GM12878 (cell line): ENCODE measurements at regions not wholly inside any gene's neighbourhood (a gene's known extent, or its start where the extent isn't known, plus 50 kb on each side); places are given as distances from the start of the nearest gene placed in this dataset.

Experiments used
- ATAC-seq: fragments of 200-7000 bp; cut with Tn5 transposase; 3 replicates; pipeline ENCODE4 v1.9.1; 2020; ENCODE audit warnings: mild to moderate bottlenecking, moderate library complexity
- BruUV-seq: library from RNA; stranded (reverse); fragments of 400-500 nt; replicated peaks from 2 replicates; lab custom pipeline; 2021; lab: Mats Ljungman, UMichigan
- CTCF ChIA-PET: fragments of 300-600 bp; sonication (Branson Sonifier 250); formaldehyde crosslinking; extraction: SDS; loops from one replicate; lab custom pipeline; 2021; ENCODE audit warnings: inconsistent platforms; lab: Yijun Ruan, JAX
- POLR2A ChIA-PET: fragments of 350-600 bp; formaldehyde crosslinking; extraction: SDS; loops from one replicate; lab custom pipeline; 2021; ENCODE audit warnings: inconsistent platforms; lab: Charles Lee
- RAD21 ChIA-PET: fragments of 300-600 bp; sonication (Branson Sonifier 250); formaldehyde crosslinking; loops from one replicate; lab custom pipeline; 2023; ENCODE audit warnings: antibody characterized with exemption; ENCODE audit not compliant: unreplicated experiment; lab: Charles Lee
- SMC1A ChIA-PET: fragments of 300-600 bp; sonication (Branson Sonifier 250); formaldehyde crosslinking; loops from one replicate; lab custom pipeline; 2023; ENCODE audit not compliant: unreplicated experiment, uncharacterized antibody; lab: Charles Lee
- DNase-seq: peaks from one replicate; pipeline ENCODE4 v3.0.0-alpha.2; 2011; ENCODE audit warnings: low read depth, low spot score
- FAIRE-seq: peaks from 3 replicates; lab custom pipeline; 2011; peaks lifted over from hg19 to GRCh38; lab: Jason Lieb, UNC
- H2AFZ ChIP-seq: 2 replicates; pipeline ENCODE4 v1.6.0; 2011; ENCODE audit warnings: low read depth, low read length, control low read depth; ENCODE audit not compliant: control insufficient read depth
- H3K27ac ChIP-seq: 2 replicates; pipeline ENCODE4 v1.5.1; 2011; ENCODE audit warnings: control low read depth; ENCODE audit not compliant: control insufficient read depth, insufficient read depth
- H3K27me3 ChIP-seq, 2 experiments: replicated peaks in 1 of 2; 2 replicates each; pipeline versions ENCODE4 v1.6.0 to v1.6.1; 2011; ENCODE audit warnings: low read length in 1 of 2; ENCODE audit not compliant: control insufficient read depth in 2 of 2, insufficient read depth in 2 of 2
- H3K36me3 ChIP-seq, 2 experiments: 2 replicates each; pipeline ENCODE4 v1.5.1; 2011; ENCODE audit warnings: low read length in 1 of 2; ENCODE audit not compliant: control insufficient read depth in 2 of 2, insufficient read depth in 2 of 2
- H3K4me1 ChIP-seq: 2 replicates; pipeline ENCODE4 v1.6.1; 2011; ENCODE audit warnings: mild to moderate bottlenecking, low read length, moderate library complexity, mixed read lengths; ENCODE audit not compliant: control insufficient read depth, insufficient read depth
- H3K4me2 ChIP-seq: 2 replicates; pipeline ENCODE4 v1.6.0; 2011; ENCODE audit warnings: control low read depth; ENCODE audit not compliant: control insufficient read depth, insufficient read depth
- H3K4me3 ChIP-seq: fragments of 200-600 bp; sonication (generic); 2 replicates; pipeline ENCODE4 v1.5.1; 2016
- H3K79me2 ChIP-seq: 2 replicates; pipeline ENCODE4 v1.6.0; 2011; ENCODE audit warnings: low read length; ENCODE audit not compliant: control insufficient read depth, insufficient read depth
- H3K9ac ChIP-seq: 2 replicates; pipeline ENCODE4 v1.8.0; 2011; ENCODE audit warnings: low read length, control low read depth, mixed read lengths; ENCODE audit not compliant: control insufficient read depth, insufficient read depth
- H3K9me3 ChIP-seq: replicated peaks from 3 replicates; pipeline ENCODE4 v1.5.1; 2011; ENCODE audit warnings: mild to moderate bottlenecking, low read length; ENCODE audit not compliant: control insufficient read depth, insufficient read depth
- H4K20me1 ChIP-seq: 2 replicates; pipeline ENCODE4 v1.6.0; 2011; ENCODE audit not compliant: control insufficient read depth, insufficient read depth
- ASH2L ChIP-seq: fragments of 300-600, 200-600 bp; sonication (generic); IDR thresholded peaks from 2 replicates; pipeline ENCODE4 v1.6.1; 2017; ENCODE audit warnings: low read depth, mild to moderate bottlenecking, borderline replicate concordance
- CBX3 ChIP-seq: fragments of 200-600 bp; sonication (generic); IDR thresholded peaks from 2 replicates; pipeline ENCODE4 v1.6.1; 2016; ENCODE audit warnings: low read depth, borderline replicate concordance
- ETV6 ChIP-seq, 2 experiments: fragments of 450-650 bp in 1 of 2; IDR thresholded peaks in 1 of 2; conservative IDR thresholded peaks in 1 of 2; 2 replicates each; pipeline ENCODE4 v1.6.1; 2014; ENCODE audit warnings: antibody characterized with exemption in 1 of 2, borderline replicate concordance in 1 of 2, low read depth in 1 of 2, mild to moderate bottlenecking in 1 of 2, moderate library complexity in 1 of 2
- FOXK2 ChIP-seq: fragments of 450-650 bp; IDR thresholded peaks from 2 replicates; pipeline ENCODE4 v1.6.1; 2017; ENCODE audit warnings: mild to moderate bottlenecking, moderate library complexity
- NR2C2 ChIP-seq: IDR thresholded peaks from 2 replicates; pipeline ENCODE4 v1.6.1; 2011; ENCODE audit warnings: borderline replicate concordance, low read depth; ENCODE audit not compliant: control insufficient read depth, insufficient read length
- RB1 ChIP-seq: fragments of 450-650 bp; formaldehyde crosslinking; IDR thresholded peaks from 2 replicates; pipeline ENCODE4 v1.6.1; 2017; ENCODE audit warnings: mild to moderate bottlenecking, borderline replicate concordance
- RFX5 ChIP-seq: IDR thresholded peaks from 2 replicates; pipeline ENCODE4 v1.6.1; 2011; ENCODE audit warnings: low read depth, low read length, improper control_type of control experiment
- SIN3A ChIP-seq: IDR thresholded peaks from 2 replicates; pipeline ENCODE4 v1.6.1; 2012; ENCODE audit warnings: low read depth, low read length, improper control_type of control experiment
- TAF1 ChIP-seq: IDR thresholded peaks from 2 replicates; pipeline ENCODE4 v1.6.1; 2011; ENCODE audit warnings: mild to moderate bottlenecking, low read depth, low read length, borderline replicate concordance
- ZBED1 ChIP-seq: IDR thresholded peaks from 2 replicates; pipeline ENCODE4 v1.6.1; 2016; ENCODE audit warnings: borderline replicate concordance
- WGBS: methylation state at CpG from one replicate; pipeline ENCODE4 v1.1.6; 2016; ENCODE audit warnings: low lambda C conversion rate; ENCODE audit not compliant: insufficient replicate concordance, insufficient coverage; ENCODE audit errors: missing lambda C conversion rate; 5-methylcytosine and 5-hydroxymethylcytosine counted together
- in situ Hi-C: fragments of 300-500 bp; cut with MboI; formaldehyde crosslinking; loops from 9 replicates; pipeline ENCODE4 v1.14.3; 2018; ENCODE audit warnings: mixed read lengths
- intact Hi-C: fragments of 100-400 bp; cut with micrococcal nuclease; formaldehyde crosslinking; loops from one replicate; pipeline ENCODE4 v1.14.2; 2022; ENCODE audit not compliant: unreplicated experiment

- ChIA-PET CTCF (no interaction called here), RAD21 (no interaction called here), POLR2A (no interaction called here), SMC1A (no interaction called here)
- no peak overlapping the region for H3K27ac ChIP-seq
- H4K20me1 ChIP-seq: no peaks in the 10 kb centered on the region
- intact Hi-C loops: no loop called here
- no peaks in the 10 kb centered on the region for H3K79me2 ChIP-seq
- FAIRE-seq (no peak), ATAC-seq (no peak), DNase-seq (no peak)
- no peak overlapping the region for H2AFZ ChIP-seq
- BruUV-seq: no TSS peak
- in situ Hi-C loops: no loop called here
- no peaks in the 10 kb centered on the region for H3K27me3 ChIP-seq
- no peak for TF ChIP-seq ZBED1
- no peak for TF ChIP-seq ETV6 (conservative IDR thresholded peaks at IDR 0.05 in 1 of 2, IDR thresholded peaks at IDR 0.05 in 1 of 2; ENCODE audit: borderline replicate concordance in 1 of 2, low read depth in 1 of 2)
- TF ChIP-seq RB1: no peak
- no peak for TF ChIP-seq RFX5
- no peak for TF ChIP-seq FOXK2
- TF ChIP-seq SIN3A: no peak
- no peak for TF ChIP-seq NR2C2
- TF ChIP-seq CBX3: no peak
- TF ChIP-seq ASH2L: no peak
- TF ChIP-seq TAF1: no peak
- H3K4me2 ChIP-seq: no peak overlapping the region
- H3K4me1 ChIP-seq: no peaks in the 10 kb centered on the region
- no peaks in the 10 kb centered on the region for H3K36me3 ChIP-seq
- H3K9me3 ChIP-seq: no peaks in the 10 kb centered on the region
- 34% methylated on average over 2 of the region's 2 CpGs for WGBS
- H3K9ac ChIP-seq: no peak overlapping the region
- no peak overlapping the region for H3K4me3 ChIP-seq
Measured at GRCh38 chr1:222263791-222264190, 284.1 kb downstream of the HHIPL2 start.
